HepG2 (cell line): ENCODE measurements at regions not wholly inside any gene's neighbourhood (a gene's known extent, or its start where the extent isn't known, plus 50 kb on each side); places are given as distances from the start of the nearest gene placed in this dataset.
"Not testable (repeated sequence)": the region's sequence is repeated elsewhere in the genome, so short reads cannot be mapped to it uniquely, and the experiment has no call there.

Source experiments
- ATAC-seq: fragments of 200-7000 bp; cut with Tn5 transposase; 3 replicates; pipeline ENCODE4 v1.9.1; 2020; ENCODE audit warnings: mild to moderate bottlenecking, moderate library complexity
- BruUV-seq: library from RNA; stranded (reverse); fragments of 400-500 nt; replicated peaks from 2 replicates; lab custom pipeline; 2021; lab: Mats Ljungman, UMichigan
- CTCF ChIA-PET: fragments of 300-600 bp; formaldehyde crosslinking; extraction: SDS; loops from one replicate; lab custom pipeline; 2021; ENCODE audit warnings: low total read pairs, inconsistent platforms, low intra/inter-chr PET ratio; lab: Yijun Ruan, JAX
- POLR2A ChIA-PET: fragments of 350-600 bp; sonication (Branson Sonifier 250); formaldehyde crosslinking; loops from one replicate; lab custom pipeline; 2020; ENCODE audit warnings: antibody characterized with exemption, inconsistent platforms; lab: Yijun Ruan, JAX
- DNase-seq: peaks from one replicate; pipeline ENCODE4 v3.0.0-alpha.2; 2015; ENCODE audit warnings: low spot score
- FAIRE-seq: peaks from 3 replicates; lab custom pipeline; 2011; peaks lifted over from hg19 to GRCh38; lab: Jason Lieb, UNC
- H2AFZ ChIP-seq: one replicate; pipeline ENCODE4 v1.6.1; 2011; ENCODE audit warnings: low read length, inconsistent platforms
- H3K27ac ChIP-seq: fragments of 300-600 bp; 3 replicates; pipeline ENCODE4 v1.8.0; 2011; ENCODE audit warnings: mixed run types, mild to moderate bottlenecking, mixed read lengths, low read length, inconsistent platforms; ENCODE audit not compliant: insufficient read depth; ENCODE audit errors: extremely low read length
- H3K27me3 ChIP-seq, 2 experiments: fragments of 200-600 bp in 1 of 2; 2 replicates in 1 of 2; 3 replicates in 1 of 2; pipeline versions ENCODE4 v1.6.0 to v1.8.0; 2011; ENCODE audit warnings: low read length in 2 of 2, mild to moderate bottlenecking in 2 of 2, moderate library complexity in 2 of 2, inconsistent platforms in 1 of 2; ENCODE audit not compliant: insufficient read depth in 2 of 2, control insufficient read depth in 1 of 2
- H3K36me3 ChIP-seq, 2 experiments: fragments of 200-600 bp in 1 of 2; replicated peaks in 1 of 2; 2 replicates in 1 of 2; 3 replicates in 1 of 2; pipeline versions ENCODE4 v1.5.1 to v1.8.0; 2011; ENCODE audit warnings: low read length in 2 of 2, inconsistent platforms in 1 of 2; ENCODE audit not compliant: insufficient read depth in 2 of 2, control insufficient read depth in 1 of 2
- H3K4me1 ChIP-seq: 2 replicates; pipeline ENCODE4 v1.5.1; 2012; ENCODE audit warnings: low read length, inconsistent platforms; ENCODE audit not compliant: insufficient read depth
- H3K4me2 ChIP-seq: 2 replicates; pipeline ENCODE4 v1.6.0; 2011; ENCODE audit warnings: low read depth, low read length, inconsistent platforms
- H3K4me3 ChIP-seq, 3 experiments: fragments of 200-600 bp in 1 of 3; sonication (generic), shearing (Covaris generic) in 1 of 3; replicated peaks in 1 of 3; 2 replicates each; pipeline ENCODE4 v1.5.1; 2011 to 2016; ENCODE audit warnings: low read length in 3 of 3, inconsistent platforms in 2 of 3, low read depth in 2 of 3, mild to moderate bottlenecking in 2 of 3, control low read depth in 1 of 3, mixed read lengths in 1 of 3; ENCODE audit not compliant: insufficient read depth in 1 of 3
- H3K79me2 ChIP-seq: one replicate; pipeline ENCODE4 v1.6.1; 2011; ENCODE audit warnings: low read length, inconsistent platforms; ENCODE audit not compliant: insufficient read depth
- H3K9ac ChIP-seq: 2 replicates; pipeline ENCODE4 v1.6.0; 2011; ENCODE audit warnings: mild to moderate bottlenecking, low read depth, low read length, inconsistent platforms; ENCODE audit not compliant: insufficient read depth
- H3K9me3 ChIP-seq: 2 replicates; pipeline ENCODE4 v1.5.1; 2012; ENCODE audit warnings: mild to moderate bottlenecking, low read length
- H4K20me1 ChIP-seq: 2 replicates; pipeline ENCODE4 v1.6.0; 2011; ENCODE audit warnings: inconsistent platforms, mild to moderate bottlenecking, low read length, moderate library complexity; ENCODE audit not compliant: insufficient read depth
- ARNT ChIP-seq: fragments of 450-650 bp; IDR thresholded peaks from 2 replicates; pipeline ENCODE4 v1.6.1; 2017
- CHD2 ChIP-seq: IDR thresholded peaks from 2 replicates; pipeline ENCODE4 v1.6.1; 2011; ENCODE audit warnings: low read depth, low read length, improper control_type of control experiment
- HNF4A ChIP-seq: sonication (generic); formaldehyde crosslinking; IDR thresholded peaks from 2 replicates; pipeline ENCODE4 v1.4.0; 2020; ENCODE audit warnings: missing genetic modification reagents
- POLR2A ChIP-seq, 2 experiments: IDR thresholded peaks; 2 replicates each; pipeline ENCODE4 v1.6.1; 2011; ENCODE audit warnings: low read depth in 2 of 2, low read length in 2 of 2, mild to moderate bottlenecking in 1 of 2, moderate library complexity in 1 of 2; ENCODE audit not compliant: insufficient read depth in 1 of 2
- RXRB ChIP-seq: IDR thresholded peaks from 2 replicates; pipeline ENCODE4 v1.6.1; 2016; ENCODE audit warnings: borderline replicate concordance, missing genetic modification reagents, missing compliant biosample characterization
- SALL1 ChIP-seq: sonication (generic); formaldehyde crosslinking; IDR thresholded peaks from 2 replicates; pipeline ENCODE4 v1.8.0; 2022; ENCODE audit warnings: mild to moderate bottlenecking, missing genetic modification reagents
- SMAD9 ChIP-seq: sonication (generic); formaldehyde crosslinking; IDR thresholded peaks from 2 replicates; pipeline ENCODE4 v1.5.1; 2020; ENCODE audit warnings: mild to moderate bottlenecking, missing genetic modification reagents
- WGBS: methylation state at CpG from one replicate; pipeline ENCODE4 v1.1.6; 2017; ENCODE audit warnings: low lambda C conversion rate; 5-methylcytosine and 5-hydroxymethylcytosine counted together
- in situ Hi-C: cut with HindIII; loops from 2 replicates; pipeline ENCODE4 v1.10.0; 2017; ENCODE audit warnings: low pct_unique_long_range_greater_than_20kb; ENCODE audit not compliant: extremely low pct_ligation_motif_present
- intact Hi-C: fragments of 100-400 bp; cut with micrococcal nuclease; formaldehyde crosslinking; loops from one replicate; pipeline ENCODE4 v1.10.0; 2022; ENCODE audit not compliant: unreplicated experiment

DNA sequence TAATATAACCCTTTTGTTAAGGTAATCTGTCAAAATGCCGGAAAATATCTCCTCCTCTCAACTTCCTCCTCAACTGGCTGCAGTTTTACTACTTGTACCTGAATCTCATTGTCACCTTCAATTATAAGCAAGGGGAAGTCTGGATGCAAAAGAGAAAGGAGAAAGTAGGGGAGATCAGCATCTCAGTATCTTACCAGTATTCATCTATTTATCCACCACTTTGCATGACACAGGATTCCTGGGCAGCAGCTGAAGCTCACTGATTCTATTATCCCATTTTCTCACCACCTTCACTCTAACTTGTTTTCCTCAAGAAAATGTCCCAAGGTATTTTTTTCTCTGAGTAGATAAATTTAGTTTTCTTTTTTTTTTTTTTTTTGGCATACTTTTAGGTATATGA is 440.5 kb upstream of the CBLB start:
- Histone ChIP-seq H3K4me3 (no peak overlapping the region), H3K4me1 (no peaks in the 10 kb centered on the region), H3K36me3 (no peaks in the 10 kb centered on the region), H3K9ac (no peak overlapping the region), H3K27me3 (no peaks in the 10 kb centered on the region), H3K9me3 (no peaks in the 10 kb centered on the region), H3K79me2 (no peaks in the 10 kb centered on the region), H4K20me1 (no peaks in the 10 kb centered on the region), H3K4me2 (no peak overlapping the region), H3K27ac (no peak overlapping the region), H2AFZ (no peak overlapping the region)
- BruUV-seq, result no TSS peak
- intact Hi-C loops, result no loop called here
- FAIRE-seq (no peak), ATAC-seq (no peak), DNase-seq (no peak)
- 55% methylated on average over 1 of the region's 1 CpG for WGBS
- CTCF ChIA-PET, result no interaction called here
- in situ Hi-C loops, result no loop called here
- TF ChIP-seq POLR2A (IDR thresholded peaks at IDR 0.05; ENCODE audit: insufficient read depth in 1 of 2, low read depth in 2 of 2, low read length in 2 of 2), result no peak
- TF ChIP-seq SALL1 (CRISPR knock-in tag), result no peak
- no peak for TF ChIP-seq ARNT
- no peak for TF ChIP-seq HNF4A (CRISPR knock-in tag)
- TF ChIP-seq CHD2, result no peak
- no peak for TF ChIP-seq SMAD9 (CRISPR knock-in tag)
- TF ChIP-seq RXRB (CRISPR knock-in tag), result no peak
- POLR2A ChIA-PET, result no interaction called here

DNA sequence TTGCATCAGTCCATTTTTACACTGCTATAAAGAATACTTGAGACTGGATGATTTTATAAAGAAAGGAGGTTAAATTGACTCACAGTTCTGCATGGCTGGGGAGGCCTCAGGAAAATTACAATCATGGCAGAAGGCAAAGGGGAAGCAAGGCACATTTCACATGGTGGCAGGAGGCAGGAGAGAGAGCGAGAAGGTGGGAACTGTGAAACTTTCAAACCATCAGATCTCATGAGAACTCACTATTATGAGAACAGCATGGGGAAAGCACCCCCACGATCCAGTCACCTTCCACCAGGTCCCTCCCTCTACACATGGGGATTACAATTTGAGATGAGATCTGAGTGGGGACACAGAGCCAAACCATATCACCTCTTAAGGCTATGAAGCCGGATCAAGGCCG is 441.0 kb upstream of the CBLB start:
- in situ Hi-C loops, H3K9ac ChIP-seq, DNase-seq, H3K4me3 ChIP-seq, POLR2A ChIA-PET, ATAC-seq, H3K27me3 ChIP-seq, H3K4me1 ChIP-seq, BruUV-seq, H4K20me1 ChIP-seq, H3K36me3 ChIP-seq, intact Hi-C loops, H3K9me3 ChIP-seq, H3K79me2 ChIP-seq, H3K27ac ChIP-seq, FAIRE-seq, CTCF ChIA-PET, H2AFZ ChIP-seq, H3K4me2 ChIP-seq: not testable (repeated sequence)
- WGBS, result 0% methylated on average over 4 of the region's 4 CpGs
